ENCODE measurements at regions not wholly inside any gene's neighbourhood (a gene's known extent, or its start where the extent isn't known, plus 50 kb on each side); places are given as distances from the start of the nearest gene placed in this dataset.
"Not testable (repeated sequence)": the region's sequence is repeated elsewhere in the genome, so short reads cannot be mapped to it uniquely, and the experiment has no call there.

- no peaks in the 10 kb centered on the region for H3K79me2 ChIP-seq (ENCODE audit: low read length)
- no peaks in the 10 kb centered on the region for H3K9me3 ChIP-seq (ENCODE audit: insufficient read depth, low read length)
- H4K20me1 ChIP-seq (ENCODE audit: insufficient read depth, low read length) = no peaks in the 10 kb centered on the region
- no peak overlapping the region for H3K4me2 ChIP-seq (ENCODE audit: low read length)
- H3K4me1 ChIP-seq (ENCODE audit: low read length) = no peaks in the 10 kb centered on the region
- H3K4me3 ChIP-seq (ENCODE audit: low read length) = no peak overlapping the region
- TF ChIP-seq EZH2phosphoT487 (IDR thresholded peaks at IDR 0.05; ENCODE audit: low read depth) = no peak
- TF ChIP-seq CTCF (IDR thresholded peaks at IDR 0.05; ENCODE audit: low read depth, low read length) = no peak
- no peak overlapping the region for H2AFZ ChIP-seq (ENCODE audit: low read depth, low read length)
- H3K9ac ChIP-seq (ENCODE audit: low read length) = no peak overlapping the region
- H3K27me3 ChIP-seq (ENCODE audit: low read depth, low read length) = no peaks in the 10 kb centered on the region
- no peaks in the 10 kb centered on the region for H3K36me3 ChIP-seq (replicated peaks; ENCODE audit: low read depth, low read length)
- H3K27ac ChIP-seq (ENCODE audit: low read length) = no peak overlapping the region
These were observed 373.7 kb upstream of the SALL1 start for GRCh38 chr16:51524555-51525373.

- Histone ChIP-seq H3K4me2 (ENCODE audit: low read length) (no peak overlapping the region), H3K4me3 (ENCODE audit: low read length) (no peak overlapping the region), H3K79me2 (ENCODE audit: low read length) (no peaks in the 10 kb centered on the region), H3K36me3 (replicated peaks; ENCODE audit: low read depth, low read length) (no peaks in the 10 kb centered on the region), H3K9me3 (ENCODE audit: insufficient read depth, low read length) (no peaks in the 10 kb centered on the region), H3K9ac (ENCODE audit: low read length) (no peak overlapping the region), H3K27me3 (ENCODE audit: low read depth, low read length) (no peaks in the 10 kb centered on the region), H2AFZ (ENCODE audit: low read depth, low read length) (no peak overlapping the region), H4K20me1 (ENCODE audit: insufficient read depth, low read length) (no peaks in the 10 kb centered on the region), H3K4me1 (ENCODE audit: low read length) (no peaks in the 10 kb centered on the region), H3K27ac (ENCODE audit: low read length) (no peak overlapping the region)
- TF ChIP-seq EZH2phosphoT487 (IDR thresholded peaks at IDR 0.05; ENCODE audit: low read depth) (no peak), CTCF (IDR thresholded peaks at IDR 0.05; ENCODE audit: low read depth, low read length) (no peak)
These were observed 373.0 kb upstream of the SALL1 start for GRCh38 chr16:51524070-51524469.

- no peak overlapping the region for H3K9ac ChIP-seq (ENCODE audit: low read length)
- H2AFZ ChIP-seq (ENCODE audit: low read depth, low read length) = no peak overlapping the region
- H4K20me1 ChIP-seq (ENCODE audit: insufficient read depth, low read length) = no peaks in the 10 kb centered on the region
- H3K4me3 ChIP-seq (ENCODE audit: low read length) = no peak overlapping the region
- no peaks in the 10 kb centered on the region for H3K9me3 ChIP-seq (ENCODE audit: insufficient read depth, low read length)
- H3K27ac ChIP-seq (ENCODE audit: low read length) = no peak overlapping the region
- H3K36me3 ChIP-seq (replicated peaks; ENCODE audit: low read depth, low read length) = no peaks in the 10 kb centered on the region
- H3K79me2 ChIP-seq (ENCODE audit: low read length) = no peaks in the 10 kb centered on the region
- TF ChIP-seq EZH2phosphoT487 (IDR thresholded peaks at IDR 0.05; ENCODE audit: low read depth) (no peak), CTCF (IDR thresholded peaks at IDR 0.05; ENCODE audit: low read depth, low read length) (no peak)
- H3K4me2 ChIP-seq (ENCODE audit: low read length) = no peak overlapping the region
- H3K4me1 ChIP-seq (ENCODE audit: low read length) = no peaks in the 10 kb centered on the region
- H3K27me3 ChIP-seq (ENCODE audit: low read depth, low read length) = no peaks in the 10 kb centered on the region
These were observed 372.3 kb upstream of the SALL1 start for GRCh38 chr16:51523400-51523799.

GRCh38 chr16:51522902-51523301 is 371.8 kb upstream of the SALL1 start:
- Histone ChIP-seq H4K20me1 (ENCODE audit: insufficient read depth, low read length) (no peaks in the 10 kb centered on the region), H3K4me1 (ENCODE audit: low read length) (no peaks in the 10 kb centered on the region), H3K27ac (ENCODE audit: low read length) (no peak overlapping the region), H3K27me3 (ENCODE audit: low read depth, low read length) (no peaks in the 10 kb centered on the region), H3K9me3 (ENCODE audit: insufficient read depth, low read length) (no peaks in the 10 kb centered on the region), H3K79me2 (ENCODE audit: low read length) (no peaks in the 10 kb centered on the region), H3K36me3 (replicated peaks; ENCODE audit: low read depth, low read length) (no peaks in the 10 kb centered on the region), H3K4me3 (ENCODE audit: low read length) (no peak overlapping the region), H3K9ac (ENCODE audit: low read length) (no peak overlapping the region), H3K4me2 (ENCODE audit: low read length) (no peak overlapping the region), H2AFZ (ENCODE audit: low read depth, low read length) (no peak overlapping the region)
- TF ChIP-seq EZH2phosphoT487 (IDR thresholded peaks at IDR 0.05; ENCODE audit: low read depth) (no peak), CTCF (IDR thresholded peaks at IDR 0.05; ENCODE audit: low read depth, low read length) (no peak)

- H3K79me2 ChIP-seq (ENCODE audit: low read length); H3K4me1 ChIP-seq (ENCODE audit: low read length); H4K20me1 ChIP-seq (ENCODE audit: insufficient read depth, low read length); H3K27me3 ChIP-seq (ENCODE audit: low read depth, low read length); H3K9ac ChIP-seq (ENCODE audit: low read length); H3K27ac ChIP-seq (ENCODE audit: low read length); H2AFZ ChIP-seq (ENCODE audit: low read depth, low read length); H3K36me3 ChIP-seq (replicated peaks; ENCODE audit: low read depth, low read length); H3K4me2 ChIP-seq (ENCODE audit: low read length); H3K9me3 ChIP-seq (ENCODE audit: insufficient read depth, low read length); H3K4me3 ChIP-seq (ENCODE audit: low read length): not testable (repeated sequence)
These were observed 365.9 kb upstream of the SALL1 start for GRCh38 chr16:51516960-51517359.
